ENCODE measurements at regions not wholly inside any gene's neighbourhood (a gene's known extent, or its start where the extent isn't known, plus 50 kb on each side); places are given as distances from the start of the nearest gene placed in this dataset.
"Not testable (repeated sequence)": the region's sequence is repeated elsewhere in the genome, so short reads cannot be mapped to it uniquely, and the experiment has no call there.

DNA sequence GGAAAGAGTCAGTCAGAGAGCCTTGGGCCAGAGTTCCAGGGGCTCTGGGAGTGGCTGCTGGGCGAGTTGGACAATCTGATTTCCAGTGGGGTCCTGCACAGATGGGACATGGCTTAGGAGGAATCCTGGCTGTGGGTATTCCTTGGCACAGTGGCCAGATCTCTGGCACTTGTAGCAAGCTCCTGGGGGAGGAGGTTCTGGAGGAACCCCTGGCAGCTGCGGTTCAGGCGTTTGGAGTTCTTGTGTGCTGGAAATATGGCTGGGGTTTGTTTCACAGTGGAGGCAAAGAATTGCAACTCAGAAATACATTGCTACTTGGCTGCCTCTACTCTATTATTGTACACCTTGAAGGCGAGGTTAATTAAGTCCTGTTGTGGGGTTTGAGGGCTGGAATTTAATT, 67.2 kb upstream of the SLC4A7 start:
- not testable (repeated sequence) for H3K4me1 ChIP-seq (ENCODE audit: control insufficient read depth in 3 of 3, insufficient read depth in 3 of 3, low read length in 3 of 3); H3K27me3 ChIP-seq (ENCODE audit: control insufficient read depth in 3 of 3, insufficient read depth in 3 of 3, low read length in 3 of 3); H3K9ac ChIP-seq (ENCODE audit: low read depth in 1 of 3, low read length in 3 of 3); H3K36me3 ChIP-seq (ENCODE audit: control insufficient read depth in 3 of 3, insufficient read depth in 3 of 3, low read length in 3 of 3); H3K4me3 ChIP-seq (ENCODE audit: low read length in 3 of 3); H3K9me3 ChIP-seq (ENCODE audit: control insufficient read depth in 3 of 3, low read length in 3 of 3); H3K27ac ChIP-seq (ENCODE audit: low read depth, low read length)

- no peaks in the 10 kb centered on the region for H3K4me1 ChIP-seq (ENCODE audit: control insufficient read depth in 3 of 3, insufficient read depth in 3 of 3, low read length in 3 of 3)
- no peak overlapping the region for H3K9ac ChIP-seq (ENCODE audit: low read depth in 1 of 3, low read length in 3 of 3)
- H3K27me3 ChIP-seq (ENCODE audit: control insufficient read depth in 3 of 3, insufficient read depth in 3 of 3, low read length in 3 of 3), result no peaks in the 10 kb centered on the region
- no peaks in the 10 kb centered on the region for H3K36me3 ChIP-seq (ENCODE audit: control insufficient read depth in 3 of 3, insufficient read depth in 3 of 3, low read length in 3 of 3)
- H3K4me3 ChIP-seq (ENCODE audit: low read length in 3 of 3), result no peak overlapping the region
- peak overlapping the region; percentile 13 for H3K27ac ChIP-seq (ENCODE audit: low read depth, low read length)
- no peaks in the 10 kb centered on the region for H3K9me3 ChIP-seq (ENCODE audit: control insufficient read depth in 3 of 3, low read length in 3 of 3)
These were observed 60.9 kb upstream of the SLC4A7 start for GRCh38 chr3:27545061-27545460.

DNA sequence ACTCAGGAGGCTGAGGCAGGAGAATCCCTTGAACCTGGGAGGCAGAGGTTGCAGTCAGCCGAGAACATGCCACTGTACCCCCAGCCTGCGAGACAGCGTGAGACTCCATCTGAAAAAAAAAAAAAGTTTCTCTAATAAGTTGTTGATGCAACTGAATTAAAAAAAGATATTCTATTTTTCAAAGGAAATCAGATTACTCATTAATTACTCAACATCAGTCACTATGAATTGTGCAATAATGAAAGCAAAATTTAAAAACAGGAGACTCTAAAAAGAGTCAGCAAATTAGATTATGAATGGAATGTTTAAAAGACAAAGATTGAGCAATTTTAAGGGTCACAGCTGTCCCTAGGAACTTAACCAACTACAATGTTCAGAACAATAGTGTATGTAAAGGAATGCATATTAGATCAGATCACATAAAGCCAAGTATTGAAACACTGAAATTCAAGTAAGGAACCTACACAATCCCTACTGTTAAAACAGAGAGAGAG, 60.2 kb upstream of the SLC4A7 start:
- Histone ChIP-seq H3K27ac (ENCODE audit: low read depth, low read length) (peak overlapping the region; percentile 47), H3K4me3 (ENCODE audit: low read length in 3 of 3) (no peak overlapping the region), H3K4me1 (ENCODE audit: control insufficient read depth in 3 of 3, insufficient read depth in 3 of 3, low read length in 3 of 3) (no peaks in the 10 kb centered on the region), H3K27me3 (ENCODE audit: control insufficient read depth in 3 of 3, insufficient read depth in 3 of 3, low read length in 3 of 3) (no peaks in the 10 kb centered on the region), H3K9me3 (ENCODE audit: control insufficient read depth in 3 of 3, low read length in 3 of 3) (no peaks in the 10 kb centered on the region), H3K36me3 (ENCODE audit: control insufficient read depth in 3 of 3, insufficient read depth in 3 of 3, low read length in 3 of 3) (no peaks in the 10 kb centered on the region), H3K9ac (ENCODE audit: low read depth in 1 of 3, low read length in 3 of 3) (no peak overlapping the region)

- Histone ChIP-seq H3K4me3 (ENCODE audit: low read length in 3 of 3) (peak overlapping the region in 1 of 3 donors; percentile 24), H3K4me1 (ENCODE audit: control insufficient read depth in 3 of 3, insufficient read depth in 3 of 3, low read length in 3 of 3) (no peaks in the 10 kb centered on the region), H3K27ac (ENCODE audit: low read depth, low read length) (no peak overlapping the region), H3K36me3 (ENCODE audit: control insufficient read depth in 3 of 3, insufficient read depth in 3 of 3, low read length in 3 of 3) (no peaks in the 10 kb centered on the region), H3K9me3 (ENCODE audit: control insufficient read depth in 3 of 3, low read length in 3 of 3) (no peaks in the 10 kb centered on the region), H3K27me3 (ENCODE audit: control insufficient read depth in 3 of 3, insufficient read depth in 3 of 3, low read length in 3 of 3) (no peaks in the 10 kb centered on the region), H3K9ac (ENCODE audit: low read depth in 1 of 3, low read length in 3 of 3) (no peak overlapping the region)
These were observed 58.3 kb upstream of the SLC4A7 start for GRCh38 chr3:27542476-27542875.

- Histone ChIP-seq H3K9ac (ENCODE audit: low read depth in 1 of 3, low read length in 3 of 3) (no peak overlapping the region), H3K36me3 (ENCODE audit: control insufficient read depth in 3 of 3, insufficient read depth in 3 of 3, low read length in 3 of 3) (no peaks in the 10 kb centered on the region), H3K27ac (ENCODE audit: low read depth, low read length) (no peak overlapping the region), H3K4me1 (ENCODE audit: control insufficient read depth in 3 of 3, insufficient read depth in 3 of 3, low read length in 3 of 3) (peaks cover 0 to 2% (median 0%) of the 10 kb centered on the region in 3 donors), H3K27me3 (ENCODE audit: control insufficient read depth in 3 of 3, insufficient read depth in 3 of 3, low read length in 3 of 3) (no peaks in the 10 kb centered on the region), H3K4me3 (ENCODE audit: low read length in 3 of 3) (no peak overlapping the region), H3K9me3 (ENCODE audit: control insufficient read depth in 3 of 3, low read length in 3 of 3) (no peaks in the 10 kb centered on the region)
These were observed 56.0 kb upstream of the SLC4A7 start for GRCh38 chr3:27540231-27540630.

DNA sequence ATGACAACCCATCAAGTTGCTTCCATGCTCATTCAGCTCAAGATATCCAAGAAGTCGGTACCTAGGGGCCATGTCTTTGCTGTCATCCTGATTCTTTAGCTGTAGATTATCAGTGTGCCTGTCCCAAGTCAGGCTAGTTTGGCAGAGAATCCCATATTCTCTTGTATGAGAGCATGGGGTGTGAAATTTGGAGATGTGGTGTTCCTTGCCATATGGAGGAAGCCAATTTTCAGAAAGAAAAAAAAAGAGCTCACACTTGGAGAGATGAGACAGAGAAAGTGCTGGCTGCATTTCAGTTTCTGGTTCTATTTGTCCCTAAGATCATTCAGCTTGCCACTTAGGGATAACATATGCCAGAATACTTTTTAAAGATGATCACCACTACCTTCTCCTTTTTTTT, 52.3 kb upstream of the SLC4A7 start:
- H3K27me3 ChIP-seq (ENCODE audit: control insufficient read depth in 3 of 3, insufficient read depth in 3 of 3, low read length in 3 of 3), result no peaks in the 10 kb centered on the region
- no peaks in the 10 kb centered on the region for H3K36me3 ChIP-seq (ENCODE audit: control insufficient read depth in 3 of 3, insufficient read depth in 3 of 3, low read length in 3 of 3)
- no peak overlapping the region for H3K27ac ChIP-seq (ENCODE audit: low read depth, low read length)
- H3K4me1 ChIP-seq (ENCODE audit: control insufficient read depth in 3 of 3, insufficient read depth in 3 of 3, low read length in 3 of 3), result peaks cover 3 to 9% (median 3%) of the 10 kb centered on the region in 3 donors
- H3K4me3 ChIP-seq (ENCODE audit: low read length in 3 of 3), result no peak overlapping the region
- no peaks in the 10 kb centered on the region for H3K9me3 ChIP-seq (ENCODE audit: control insufficient read depth in 3 of 3, low read length in 3 of 3)
- H3K9ac ChIP-seq (ENCODE audit: low read depth in 1 of 3, low read length in 3 of 3), result no peak overlapping the region

DNA sequence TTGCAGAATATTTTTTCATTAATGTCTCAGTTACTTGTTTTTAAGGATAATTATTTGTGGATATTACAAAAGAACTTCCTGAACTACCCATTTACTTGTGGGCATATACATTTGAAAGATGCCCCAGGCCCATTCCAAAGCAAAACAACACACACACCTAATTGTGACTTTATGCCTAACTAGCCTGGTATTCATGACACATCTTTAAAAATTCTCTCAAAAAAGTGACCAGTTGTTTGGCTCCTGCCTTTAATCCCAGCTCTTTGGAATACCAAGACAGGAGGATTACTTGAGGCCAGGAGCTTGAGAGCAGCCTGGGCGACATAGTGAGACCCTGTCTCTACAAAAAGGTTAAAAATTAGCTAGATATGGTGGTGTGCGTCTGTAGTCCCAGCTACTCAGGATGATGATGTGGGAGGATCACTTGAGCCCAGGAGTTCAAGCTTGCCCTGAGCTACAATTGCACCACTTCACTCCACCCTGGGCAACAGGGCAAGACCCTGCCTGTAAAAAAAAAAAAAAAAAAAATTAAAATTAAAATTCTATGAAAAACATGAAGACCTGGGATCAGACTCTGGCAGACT, 51.7 kb upstream of the SLC4A7 start:
- no peaks in the 10 kb centered on the region for H3K9me3 ChIP-seq (ENCODE audit: control insufficient read depth in 3 of 3, low read length in 3 of 3)
- H3K27ac ChIP-seq (ENCODE audit: low read depth, low read length), result no peak overlapping the region
- no peaks in the 10 kb centered on the region for H3K36me3 ChIP-seq (ENCODE audit: control insufficient read depth in 3 of 3, insufficient read depth in 3 of 3, low read length in 3 of 3)
- peaks cover 3 to 9% (median 3%) of the 10 kb centered on the region in 3 donors for H3K4me1 ChIP-seq (ENCODE audit: control insufficient read depth in 3 of 3, insufficient read depth in 3 of 3, low read length in 3 of 3)
- H3K9ac ChIP-seq (ENCODE audit: low read depth in 1 of 3, low read length in 3 of 3), result no peak overlapping the region
- no peak overlapping the region for H3K4me3 ChIP-seq (ENCODE audit: low read length in 3 of 3)
- H3K27me3 ChIP-seq (ENCODE audit: control insufficient read depth in 3 of 3, insufficient read depth in 3 of 3, low read length in 3 of 3), result no peaks in the 10 kb centered on the region

- Histone ChIP-seq H3K27ac (ENCODE audit: low read depth, low read length) (peak overlapping the region; percentile 43), H3K9ac (ENCODE audit: low read depth in 1 of 3, low read length in 3 of 3) (no peak overlapping the region)
These were observed 49.8 kb upstream of the SLC4A7 start for GRCh38 chr3:27533718-27534573.

More at GRCh38 chr3:27533718-27534573, 49.8 kb upstream of the SLC4A7 start:
- H3K4me1 ChIP-seq (ENCODE audit: control insufficient read depth in 3 of 3, insufficient read depth in 3 of 3, low read length in 3 of 3), result peaks cover 3 to 9% (median 3%) of the 10 kb centered on the region in 3 donors
- H3K36me3 ChIP-seq (ENCODE audit: control insufficient read depth in 3 of 3, insufficient read depth in 3 of 3, low read length in 3 of 3), result no peaks in the 10 kb centered on the region
- no peak overlapping the region for H3K4me3 ChIP-seq (ENCODE audit: low read length in 3 of 3)
- H3K9me3 ChIP-seq (ENCODE audit: control insufficient read depth in 3 of 3, low read length in 3 of 3), result no peaks in the 10 kb centered on the region
- no peaks in the 10 kb centered on the region for H3K27me3 ChIP-seq (ENCODE audit: control insufficient read depth in 3 of 3, insufficient read depth in 3 of 3, low read length in 3 of 3)
